Frontal cortex (tissue), 3 donors: ENCODE measurements at regions not wholly inside any gene's neighbourhood (a gene's known extent, or its start where the extent isn't known, plus 50 kb on each side); places are given as distances from the start of the nearest gene placed in this dataset.

Experiments used
- DNase-seq, 2 donors: peaks; one replicate each; pipeline ENCODE4 v3.0.0; 2012; ENCODE audit warnings: low spot score in 2 of 2
- FAIRE-seq: peaks from 2 replicates; lab custom pipeline; 2012; peaks lifted over from hg19 to GRCh38; lab: Jason Lieb, UNC
- donor health status: control.
- donor health status: control.
- donor health status: control.

GRCh38 chr14:58697930-58698642 is 60.3 kb downstream of the DACT1 start:
- DNase-seq (no peak), FAIRE-seq (no peak)

- DNase-seq (no peak), FAIRE-seq (no peak)
Measured at GRCh38 chr14:58699681-58700205, 62.0 kb downstream of the DACT1 start.

DNA sequence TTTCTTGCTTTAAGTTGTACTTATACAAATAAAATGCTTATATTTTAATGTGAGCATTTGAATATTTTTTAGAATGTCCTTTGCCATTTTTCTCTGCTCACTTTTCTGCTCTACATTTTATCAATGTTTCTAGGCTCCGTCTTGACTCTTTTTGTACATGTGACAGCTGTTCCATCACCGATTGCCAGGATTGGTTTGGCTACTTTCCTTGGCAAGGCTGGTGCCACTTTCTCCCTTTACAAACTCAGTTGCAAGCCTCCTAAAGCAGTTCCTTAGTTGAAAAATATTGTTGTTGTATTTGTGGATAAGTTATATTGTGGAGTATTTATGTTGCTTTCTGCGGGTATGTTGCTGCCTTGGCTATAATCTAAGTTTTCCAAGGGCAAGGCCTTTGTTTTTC is 63.4 kb downstream of the DACT1 start:
- FAIRE-seq, result no peak
- DNase-seq, result no peak

- no peak for DNase-seq
Measured at GRCh38 chr14:58701604-58702003, 63.8 kb downstream of the DACT1 start.

DNA sequence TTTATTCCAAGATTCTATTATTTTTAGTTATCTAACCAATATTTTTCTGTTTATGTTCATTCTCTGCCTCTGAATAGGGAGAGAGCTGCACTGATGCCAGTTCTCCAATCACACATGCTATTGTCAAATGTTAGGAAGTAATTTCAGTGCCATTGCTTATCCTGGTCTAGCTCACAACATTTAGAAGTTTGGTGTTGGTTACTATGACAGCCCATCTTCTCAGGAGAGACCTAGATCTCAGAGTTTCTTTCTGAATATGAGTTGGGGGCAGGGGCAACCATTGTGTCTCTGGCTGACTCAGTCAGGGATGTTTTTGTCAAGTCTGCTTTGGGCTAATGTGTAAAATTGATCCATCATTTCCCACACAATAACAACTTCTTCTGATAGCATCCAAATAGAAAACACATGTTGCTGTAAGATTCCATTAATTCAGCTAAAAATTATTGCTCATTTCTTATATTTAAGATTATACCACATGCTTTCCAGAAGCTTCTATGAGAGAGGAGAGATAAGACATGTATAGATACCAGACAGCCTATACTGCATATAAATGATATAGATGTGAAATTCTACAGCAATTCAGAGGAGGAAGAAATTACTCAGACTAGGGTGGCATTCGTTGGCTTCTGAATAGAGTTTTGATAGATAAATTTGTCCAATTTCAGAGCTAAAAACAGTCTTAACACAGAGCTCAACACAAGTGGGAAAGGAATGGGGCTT is 64.8 kb downstream of the DACT1 start:
- no peak for FAIRE-seq
- DNase-seq, result no peak

More at GRCh38 chr14:58701604-58702003, 63.8 kb downstream of the DACT1 start:
- no peak for FAIRE-seq

GRCh38 chr14:58703161-58703506 is 65.4 kb downstream of the DACT1 start:
- FAIRE-seq (no peak), DNase-seq (no peak)

DNA sequence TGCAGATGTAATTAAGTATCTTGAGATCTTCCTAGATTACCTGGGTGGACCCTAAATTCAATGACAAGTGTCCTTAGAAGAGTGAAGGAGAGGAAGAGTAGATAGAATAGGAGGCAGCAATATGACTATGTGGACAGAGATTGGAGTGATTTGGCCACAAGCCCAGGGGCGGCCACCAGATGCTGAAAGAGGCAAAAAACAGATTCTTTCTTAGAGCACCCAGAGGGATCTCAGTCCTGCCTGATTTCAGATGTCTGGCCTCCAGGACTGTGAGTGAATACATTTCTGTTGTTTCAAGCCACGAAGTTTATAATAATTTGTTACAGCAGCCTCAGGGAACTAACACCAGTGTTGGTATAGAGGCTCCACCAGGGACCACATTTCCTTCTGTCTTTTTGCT is 67.3 kb downstream of the DACT1 start:
- no peak for DNase-seq
- no peak for FAIRE-seq

DNA sequence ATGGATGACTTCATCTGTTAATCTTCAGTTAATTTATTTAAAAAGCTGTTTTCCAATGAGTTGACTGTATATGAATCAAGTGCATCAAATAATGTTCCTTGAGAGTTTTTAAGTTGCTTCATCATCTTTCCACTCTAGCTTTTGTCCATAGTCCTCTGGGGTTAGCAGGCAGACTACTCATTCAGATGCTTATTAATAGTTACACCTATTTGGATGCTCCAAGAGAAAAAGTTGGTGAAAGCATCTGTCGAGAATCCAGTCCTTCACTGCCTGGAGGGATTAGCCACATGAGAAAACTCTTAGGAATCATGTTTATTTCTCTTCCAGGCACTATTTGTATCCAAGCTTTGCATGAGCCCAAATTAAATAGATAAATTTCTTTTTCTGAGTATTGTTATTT is 70.2 kb downstream of the DACT1 start:
- DNase-seq (no peak), FAIRE-seq (no peak)

DNA sequence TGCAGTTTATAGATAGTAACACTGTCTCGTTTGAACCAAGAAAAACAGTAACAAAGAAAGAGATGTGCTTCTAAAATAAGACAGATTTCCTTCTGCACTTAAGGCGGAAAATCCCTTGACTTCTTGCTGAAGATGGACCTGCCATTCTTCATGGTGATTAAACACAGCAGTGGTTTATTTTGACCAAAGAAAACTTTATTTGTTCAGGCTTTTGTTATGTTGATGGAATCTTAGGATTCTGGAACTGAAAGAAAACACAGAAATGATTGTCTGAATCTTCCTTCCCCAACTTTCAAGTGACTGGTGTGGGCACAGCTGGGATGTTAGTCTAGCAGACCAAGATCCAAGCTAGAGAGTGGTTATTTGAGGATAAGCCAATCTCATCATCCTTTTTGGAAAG is 72.2 kb downstream of the DACT1 start:
- FAIRE-seq (no peak), DNase-seq (no peak)

DNA sequence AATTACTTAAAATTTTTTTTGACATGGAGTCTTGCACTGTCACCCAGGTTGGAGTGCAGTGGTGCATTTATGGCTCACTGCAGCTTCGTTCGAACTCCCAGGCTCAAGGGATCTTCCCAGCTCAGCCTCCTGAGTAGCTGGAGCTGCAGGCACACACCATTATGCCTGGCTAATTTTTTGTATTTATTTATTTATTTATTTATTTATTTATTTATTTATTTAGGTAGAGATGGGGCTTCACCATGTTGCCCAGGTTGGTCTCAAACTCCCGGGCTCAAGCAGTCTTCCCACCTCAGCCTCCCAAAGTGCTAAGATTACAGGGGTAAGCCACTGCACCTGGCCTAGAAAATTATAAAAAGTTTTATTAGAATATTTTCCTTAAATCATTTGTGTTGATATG is 73.6 kb downstream of the DACT1 start:
- FAIRE-seq, result no peak
- no peak for DNase-seq

GRCh38 chr14:58712357-58712756 is 74.6 kb downstream of the DACT1 start:
- FAIRE-seq, result no peak
- no peak for DNase-seq

- no peak for FAIRE-seq
- no peak for DNase-seq
Measured at GRCh38 chr14:58713677-58714076, 75.9 kb downstream of the DACT1 start.

DNA sequence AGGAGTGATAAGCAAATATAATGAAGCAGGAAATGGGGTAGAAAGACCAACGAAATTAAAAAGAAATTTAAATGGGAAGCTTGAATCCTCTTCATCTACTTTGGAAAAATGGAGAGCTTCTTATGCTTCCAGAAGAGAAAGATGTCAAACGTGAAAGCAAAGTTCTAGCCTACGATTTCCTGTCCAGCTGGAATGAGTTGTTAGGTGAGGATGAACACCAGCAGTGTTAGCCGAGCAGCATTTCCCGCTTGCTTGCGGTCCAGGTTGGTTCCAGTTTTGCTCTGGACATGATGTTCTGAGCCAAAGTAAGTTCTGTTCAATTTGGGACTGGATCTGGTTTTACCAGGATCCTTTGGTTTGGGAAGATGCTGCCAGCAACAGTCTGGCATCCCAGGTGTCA is 78.9 kb downstream of the DACT1 start:
- DNase-seq (no peak), FAIRE-seq (no peak)

GRCh38 chr14:58717211-58717610 is 79.4 kb downstream of the DACT1 start:
- FAIRE-seq (no peak), DNase-seq (no peak)

GRCh38 chr14:58717813-58718212 is 80.1 kb downstream of the DACT1 start:
- no peak for FAIRE-seq

DNA sequence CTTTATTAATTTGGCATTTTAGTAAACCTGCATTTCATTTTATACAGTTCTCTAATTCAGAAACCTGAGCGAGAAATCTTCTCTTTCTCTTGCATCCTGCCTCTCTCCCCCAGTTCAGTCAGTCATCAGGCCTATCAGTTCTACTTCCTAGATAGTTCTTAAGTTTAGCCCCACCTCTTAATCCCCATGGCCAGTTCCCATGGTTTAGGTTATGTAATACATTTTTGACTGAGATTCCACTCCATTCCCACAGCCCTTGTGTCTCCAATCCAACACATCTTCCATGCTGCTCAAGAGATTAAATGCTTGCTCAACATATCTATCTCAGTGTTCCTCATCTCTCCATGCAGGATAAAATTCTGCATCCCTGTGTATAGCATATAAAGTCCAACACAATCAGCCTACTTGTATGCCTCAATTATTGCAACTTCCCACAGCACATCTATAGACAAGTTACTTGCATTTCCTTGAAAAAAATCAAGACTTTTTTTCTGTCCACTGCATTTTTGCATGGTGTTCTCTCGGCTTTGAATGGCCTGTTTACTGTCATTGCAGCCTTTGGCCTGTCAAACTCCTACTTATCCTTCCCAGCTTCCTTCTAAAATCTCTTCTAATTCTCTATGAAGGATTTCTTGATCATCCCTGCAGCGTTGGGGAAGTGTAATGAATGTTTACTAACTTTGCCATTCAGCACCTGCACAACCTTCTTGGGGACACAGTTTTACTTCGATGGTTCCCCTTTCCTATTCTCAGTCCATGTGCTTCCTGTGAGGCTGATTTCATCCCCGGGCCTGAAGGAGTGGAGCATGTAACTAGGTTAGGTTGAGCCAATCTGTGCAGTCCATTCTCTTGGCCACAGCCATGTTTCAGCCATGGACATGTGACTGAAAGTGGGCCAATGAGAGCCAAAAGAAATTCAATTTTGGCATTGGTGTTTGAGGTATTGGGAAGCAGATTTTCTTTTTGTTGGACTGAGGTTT is 80.8 kb downstream of the DACT1 start:
- no peak for DNase-seq
- no peak for FAIRE-seq

More at GRCh38 chr14:58717813-58718212, 80.1 kb downstream of the DACT1 start:
- DNase-seq, result no peak

GRCh38 chr14:58721723-58722122 is 84.0 kb downstream of the DACT1 start:
- no peak for FAIRE-seq
- DNase-seq, result no peak

DNA sequence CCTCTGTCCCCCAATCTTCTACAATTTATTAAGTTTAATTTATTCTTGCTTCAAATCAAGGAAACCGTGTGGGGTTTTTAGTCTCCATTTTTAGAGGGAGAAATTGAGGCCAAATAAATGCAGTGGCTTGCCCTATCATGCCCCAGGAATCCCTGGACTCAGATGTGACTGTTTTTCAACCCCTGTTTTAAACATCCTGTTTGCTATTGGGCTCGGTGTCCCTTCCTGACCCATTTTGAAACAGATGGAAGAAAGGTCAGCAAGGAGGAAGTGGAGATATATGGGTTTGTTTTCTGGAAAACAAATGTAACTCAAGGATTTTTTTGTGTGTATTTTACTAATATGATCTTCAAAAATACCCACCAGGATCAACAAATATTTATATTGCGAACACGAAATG is 84.7 kb downstream of the DACT1 start:
- DNase-seq, result no peak
- no peak for FAIRE-seq

DNA sequence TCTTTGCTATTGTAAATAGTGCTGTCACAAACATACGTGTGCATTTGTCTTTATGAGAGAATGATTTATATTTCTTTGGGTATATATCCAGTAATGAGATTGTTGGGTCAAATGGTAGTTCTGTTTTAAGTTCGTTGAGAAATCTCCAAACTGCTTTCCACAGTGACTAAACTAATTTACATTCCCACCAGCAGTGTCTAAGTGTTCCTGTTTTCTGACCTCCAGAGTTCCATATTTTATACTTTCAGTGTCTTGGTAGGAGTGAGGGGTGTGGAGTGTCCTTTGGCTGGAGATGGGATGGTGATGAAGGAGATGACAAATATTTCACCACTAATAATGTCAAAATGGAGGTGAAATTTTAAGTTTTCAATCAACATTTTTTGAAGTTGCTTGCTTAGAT is 86.4 kb downstream of the DACT1 start:
- FAIRE-seq (no peak), DNase-seq (no peak)

DNA sequence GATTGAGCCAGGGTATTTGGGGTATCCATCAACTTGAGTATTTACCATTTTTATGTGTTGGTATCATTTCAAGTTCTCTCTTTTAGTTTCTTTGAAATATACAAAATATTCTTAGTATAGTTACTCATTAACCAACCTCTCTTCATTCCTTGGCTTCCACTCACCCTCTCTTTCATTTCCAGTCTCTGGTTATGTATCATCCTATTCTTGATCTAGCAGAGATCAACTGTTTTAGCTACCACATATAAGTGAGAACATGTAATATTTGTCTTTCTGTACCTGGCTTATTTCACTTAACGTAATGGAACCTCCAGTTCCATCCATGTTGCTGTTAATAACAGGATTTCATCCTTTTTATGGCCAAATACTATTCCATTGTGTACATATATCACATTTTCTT is 86.9 kb downstream of the DACT1 start:
- FAIRE-seq (no peak), DNase-seq (no peak)
